Natural killer cell treated with Interleukin-12 subunit alpha and Interleukin-12 subunit beta and Interleukin-15 and Interleukin-18, amount 100 ng/mL, for 72 hours (primary cell): ENCODE measurements at regions not wholly inside any gene's neighbourhood (a gene's known extent, or its start where the extent isn't known, plus 50 kb on each side); places are given as distances from the start of the nearest gene placed in this dataset.
"Not testable (repeated sequence)": the region's sequence is repeated elsewhere in the genome, so short reads cannot be mapped to it uniquely, and the experiment has no call there.

Source experiments
- ATAC-seq, 2 donors: fragments of 150-1000 bp; cut with Tn5 transposase in 1 of 2; sonication (Bioruptor Pico), chemical (Tn5 transposase) in 1 of 2; 2 replicates each; pipeline ENCODE4 v1.10.0; 2021
- DNase-seq: peaks from one replicate; pipeline ENCODE4 v3.0.0; 2022; ENCODE audit warnings: low spot score
- H3K27ac Mint-ChIP-seq, 2 donors: 1 replicate in 1 of 2; 2 replicates in 1 of 2; pipeline ENCODE4 v1.8.0; 2022; ENCODE audit warnings: mixed read lengths in 2 of 2, mild to moderate bottlenecking in 1 of 2, moderate library complexity in 1 of 2
- H3K27me3 Mint-ChIP-seq, 2 donors: 1 replicate in 1 of 2; 2 replicates in 1 of 2; pipeline ENCODE4 v1.8.0; 2022; ENCODE audit warnings: mixed read lengths in 2 of 2
- H3K36me3 Mint-ChIP-seq: one replicate; pipeline ENCODE4 v1.8.0; 2022; ENCODE audit warnings: mixed read lengths
- H3K4me1 Mint-ChIP-seq, 2 donors: 1 replicate in 1 of 2; 2 replicates in 1 of 2; pipeline ENCODE4 v1.8.0; 2022; ENCODE audit warnings: low read depth in 2 of 2, mixed read lengths in 2 of 2, mild to moderate bottlenecking in 1 of 2
- H3K4me3 Mint-ChIP-seq: one replicate; pipeline ENCODE4 v1.8.0; 2022; ENCODE audit warnings: mixed read lengths
- H3K9me3 Mint-ChIP-seq: 2 replicates; pipeline ENCODE4 v1.8.0; 2022; ENCODE audit warnings: mixed read lengths

DNA sequence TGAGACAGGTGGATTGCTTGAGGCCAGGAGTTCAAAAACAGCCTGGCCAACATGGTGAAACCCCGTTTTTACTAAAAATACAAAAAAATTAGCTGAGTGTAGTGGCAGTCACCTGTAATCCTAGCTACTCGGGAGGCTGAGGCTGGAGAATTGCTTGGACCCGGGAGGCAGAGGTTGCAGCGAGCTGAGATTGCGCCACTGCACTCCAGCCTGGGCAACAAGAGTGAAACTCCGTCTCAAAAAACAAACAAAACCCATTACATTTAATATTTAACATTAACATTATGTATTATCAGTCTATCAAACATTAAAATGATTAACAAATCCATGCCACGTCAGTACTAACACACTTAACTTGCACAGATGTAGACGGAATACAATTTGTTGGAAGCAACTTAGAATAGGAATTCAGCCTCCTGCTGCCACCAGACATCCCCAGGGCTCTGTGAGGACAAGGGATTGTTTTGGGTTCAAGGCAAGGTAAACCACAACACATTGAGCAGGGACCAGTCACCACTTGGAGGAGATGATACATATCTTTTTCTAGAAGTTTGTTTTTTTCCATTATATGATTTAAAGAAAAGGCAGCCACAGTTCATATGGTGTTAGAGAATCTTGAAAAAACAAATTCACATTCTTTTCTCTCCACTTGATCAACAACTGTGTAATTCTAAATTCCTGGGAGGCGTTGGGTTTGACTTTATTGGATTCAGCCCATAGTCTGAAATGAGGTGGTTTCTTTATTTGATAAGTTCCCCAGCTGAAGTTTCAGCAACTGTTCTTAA is 104.1 kb upstream of the BASP1 start:
- no peaks in the 10 kb centered on the region for H3K9me3 Mint-ChIP-seq
- ATAC-seq (no peak), DNase-seq (no peak)
- H3K4me3 Mint-ChIP-seq: no peak overlapping the region
- no peak overlapping the region for H3K27ac Mint-ChIP-seq
- no peaks in the 10 kb centered on the region for H3K4me1 Mint-ChIP-seq
- H3K36me3 Mint-ChIP-seq: no peaks in the 10 kb centered on the region
- H3K27me3 Mint-ChIP-seq: no peaks in the 10 kb centered on the region

DNA sequence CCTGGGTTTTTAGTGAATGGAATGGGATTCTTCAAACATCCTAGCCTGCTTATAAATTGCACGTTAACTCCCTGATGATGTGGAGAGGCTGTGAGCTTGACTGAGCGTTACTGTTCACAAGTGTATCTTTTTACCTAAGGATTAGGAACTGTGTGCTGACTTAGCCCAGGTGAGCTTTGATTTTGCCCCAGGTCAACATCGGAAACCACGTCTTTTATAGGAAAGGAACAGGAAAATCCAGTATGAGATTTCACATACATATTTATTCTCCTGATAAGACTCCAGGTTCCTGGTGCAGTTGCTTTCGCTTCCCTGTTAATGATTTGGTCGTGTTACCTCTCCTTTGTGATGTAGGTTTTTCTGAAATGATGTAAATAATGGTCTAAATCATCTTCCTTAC is 103.2 kb upstream of the BASP1 start:
- no peak for ATAC-seq

DNA sequence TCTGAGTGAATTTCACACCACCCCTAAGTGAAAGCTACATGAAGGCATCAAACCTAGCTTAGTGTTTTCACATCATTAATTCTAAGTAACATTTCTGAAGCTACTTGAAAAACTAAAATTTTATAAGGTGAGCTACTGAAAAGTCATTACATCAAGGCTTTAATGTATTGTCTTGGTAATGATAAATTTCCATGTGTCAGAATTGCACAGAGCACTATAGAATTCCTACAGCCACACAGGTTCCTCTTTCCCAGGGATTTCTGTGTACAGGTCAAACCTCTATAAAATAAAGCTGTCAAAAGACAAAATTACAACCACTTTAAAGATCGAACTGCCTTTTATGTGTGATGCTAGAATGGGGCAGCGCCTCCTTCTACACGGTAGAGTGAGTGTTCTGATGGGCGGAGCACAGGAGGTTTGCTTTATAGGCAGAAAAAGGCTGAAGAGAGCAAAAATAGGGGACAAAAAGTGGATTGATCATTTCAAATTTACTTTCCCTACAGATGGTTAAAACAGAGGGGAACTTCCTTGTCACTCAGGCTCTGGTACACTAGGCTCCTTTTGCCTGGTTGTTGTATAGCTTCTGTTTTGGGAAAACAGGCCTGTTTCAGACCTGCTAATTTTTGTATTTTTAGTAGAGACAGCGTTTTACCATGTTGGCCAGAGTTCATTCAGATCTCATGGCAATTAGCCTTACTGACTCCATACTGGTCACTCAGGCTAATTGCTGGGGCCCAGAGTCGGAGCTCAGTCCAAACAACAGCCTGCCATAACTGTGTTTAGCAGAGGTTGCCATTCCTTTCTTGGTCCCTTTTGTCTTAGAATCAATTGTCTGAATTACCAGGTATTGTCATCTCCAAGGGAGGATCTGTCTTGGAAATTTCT is 102.5 kb upstream of the BASP1 start:
- no peak for ATAC-seq

More for the DNA sequence above, 103.2 kb upstream of the BASP1 start:
- Mint-ChIP-seq H3K27ac (no peak overlapping the region), H3K4me1 (peaks cover 0 to 2% of the 10 kb centered on the region in 2 donors), H3K36me3 (no peaks in the 10 kb centered on the region), H3K27me3 (no peaks in the 10 kb centered on the region), H3K9me3 (peaks cover 4% of the 10 kb centered on the region), H3K4me3 (no peak overlapping the region)
- no peak for DNase-seq

DNA sequence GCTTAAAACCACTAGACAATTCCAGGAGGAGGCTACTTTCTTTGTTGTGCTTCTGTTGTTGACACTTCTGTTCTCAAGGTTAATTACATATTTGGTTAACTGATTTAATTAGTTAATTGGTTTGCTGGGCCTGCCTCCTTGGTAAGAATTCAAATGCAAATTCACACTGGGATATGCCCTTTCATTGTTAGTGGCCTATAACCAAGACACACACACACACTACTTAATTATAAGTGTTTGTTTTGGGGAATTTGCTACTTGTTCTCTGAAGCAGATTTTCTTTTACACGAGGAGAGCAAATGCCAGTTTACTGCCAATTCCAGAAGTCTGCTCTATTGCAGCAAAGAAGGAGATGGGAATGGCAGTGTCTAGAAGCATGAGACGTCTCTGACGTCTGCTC is 101.6 kb upstream of the BASP1 start:
- peaks cover 0 to 2% of the 10 kb centered on the region in 2 donors for H3K4me1 Mint-ChIP-seq
- no peaks in the 10 kb centered on the region for H3K36me3 Mint-ChIP-seq
- H3K27ac Mint-ChIP-seq: no peak overlapping the region
- H3K4me3 Mint-ChIP-seq: no peak overlapping the region
- H3K27me3 Mint-ChIP-seq: no peaks in the 10 kb centered on the region
- DNase-seq: no peak
- ATAC-seq: no peak
- peaks cover 6% of the 10 kb centered on the region for H3K9me3 Mint-ChIP-seq

More for the DNA sequence above, 102.5 kb upstream of the BASP1 start:
- H3K4me3 Mint-ChIP-seq: no peak overlapping the region
- no peak overlapping the region for H3K27ac Mint-ChIP-seq
- H3K9me3 Mint-ChIP-seq: peaks cover 4% of the 10 kb centered on the region
- peaks cover 0 to 2% of the 10 kb centered on the region in 2 donors for H3K4me1 Mint-ChIP-seq
- H3K36me3 Mint-ChIP-seq: no peaks in the 10 kb centered on the region
- no peak for DNase-seq
- no peaks in the 10 kb centered on the region for H3K27me3 Mint-ChIP-seq

DNA sequence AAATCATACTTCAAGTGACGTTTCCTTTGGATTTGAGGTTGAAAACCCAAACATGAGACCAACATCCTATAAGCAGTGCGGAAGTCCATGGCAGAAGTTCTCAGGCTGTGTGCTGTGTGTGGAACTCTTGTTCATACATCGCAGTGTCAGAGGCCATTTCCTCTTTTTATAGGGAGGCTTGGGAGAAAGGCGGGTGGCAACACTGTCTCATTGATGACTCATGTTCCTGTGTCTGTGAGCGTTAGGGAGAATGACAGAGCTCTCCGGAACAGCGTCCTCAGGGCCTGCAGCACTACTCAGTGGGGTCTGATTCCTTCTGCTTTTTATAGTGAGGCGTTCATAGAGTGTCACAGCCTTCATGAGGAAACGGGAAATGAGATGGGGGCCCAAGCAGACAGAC is 98.8 kb upstream of the BASP1 start:
- H3K9me3 Mint-ChIP-seq: peaks cover 7% of the 10 kb centered on the region
- DNase-seq: no peak
- H3K27ac Mint-ChIP-seq: no peak overlapping the region
- peak in 1 of 2 donors; percentile 52 for ATAC-seq
- peak overlapping the region; percentile 6 for H3K4me3 Mint-ChIP-seq
- peaks cover 0 to 2% of the 10 kb centered on the region in 2 donors for H3K4me1 Mint-ChIP-seq
- no peaks in the 10 kb centered on the region for H3K36me3 Mint-ChIP-seq
- H3K27me3 Mint-ChIP-seq: no peaks in the 10 kb centered on the region

DNA sequence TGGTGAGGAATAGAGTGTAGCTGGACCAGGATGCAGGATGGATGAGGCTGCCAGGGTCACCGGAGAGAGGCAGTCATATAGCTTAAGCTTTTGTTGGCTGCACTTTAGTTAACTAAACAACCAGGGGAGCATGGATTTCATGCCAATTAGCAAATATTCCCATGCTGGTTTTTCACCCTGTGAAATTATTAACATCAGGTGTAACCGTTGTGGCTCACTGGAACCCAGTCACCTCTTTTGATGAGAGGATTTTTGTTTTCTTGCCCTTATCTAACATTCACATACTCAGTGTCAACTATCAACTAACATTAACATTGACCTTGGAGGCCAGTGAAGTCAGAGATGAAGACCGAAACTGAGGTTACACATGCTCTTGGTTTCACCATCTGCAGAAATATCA is 97.2 kb upstream of the BASP1 start:
- H3K4me1 Mint-ChIP-seq: peaks cover 0 to 2% of the 10 kb centered on the region in 2 donors
- H3K27me3 Mint-ChIP-seq: no peaks in the 10 kb centered on the region
- no peaks in the 10 kb centered on the region for H3K36me3 Mint-ChIP-seq
- H3K27ac Mint-ChIP-seq: no peak overlapping the region
- peaks cover 7% of the 10 kb centered on the region for H3K9me3 Mint-ChIP-seq
- no peak overlapping the region for H3K4me3 Mint-ChIP-seq
- ATAC-seq (no peak), DNase-seq (no peak)

DNA sequence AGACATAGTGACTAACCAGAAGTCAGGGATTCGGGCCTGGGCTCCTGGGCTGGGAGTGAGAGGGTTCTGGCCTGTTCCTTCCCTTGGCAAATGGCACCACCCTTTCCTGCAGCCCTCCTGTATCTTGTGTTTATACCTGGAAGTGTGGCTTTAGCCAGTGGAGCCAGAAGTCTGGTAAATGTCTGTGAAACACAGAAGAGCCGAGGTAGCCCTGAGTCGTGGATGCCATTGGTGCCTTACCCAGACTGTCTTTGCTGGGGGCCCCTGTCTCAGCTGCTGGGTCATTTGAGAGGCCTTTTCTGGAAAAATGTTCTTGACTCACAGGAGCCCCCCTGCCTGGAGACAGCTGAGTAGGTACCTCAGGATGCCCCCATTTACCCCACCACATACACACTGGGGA is 95.7 kb upstream of the BASP1 start:
- ATAC-seq (peak in 1 of 2 donors; percentile 57), DNase-seq (no peak)
- H3K27me3 Mint-ChIP-seq: no peaks in the 10 kb centered on the region
- H3K27ac Mint-ChIP-seq: no peak overlapping the region
- H3K4me3 Mint-ChIP-seq: no peak overlapping the region
- peaks cover 0 to 2% of the 10 kb centered on the region in 2 donors for H3K4me1 Mint-ChIP-seq
- no peaks in the 10 kb centered on the region for H3K36me3 Mint-ChIP-seq
- peaks cover 7% of the 10 kb centered on the region for H3K9me3 Mint-ChIP-seq

DNA sequence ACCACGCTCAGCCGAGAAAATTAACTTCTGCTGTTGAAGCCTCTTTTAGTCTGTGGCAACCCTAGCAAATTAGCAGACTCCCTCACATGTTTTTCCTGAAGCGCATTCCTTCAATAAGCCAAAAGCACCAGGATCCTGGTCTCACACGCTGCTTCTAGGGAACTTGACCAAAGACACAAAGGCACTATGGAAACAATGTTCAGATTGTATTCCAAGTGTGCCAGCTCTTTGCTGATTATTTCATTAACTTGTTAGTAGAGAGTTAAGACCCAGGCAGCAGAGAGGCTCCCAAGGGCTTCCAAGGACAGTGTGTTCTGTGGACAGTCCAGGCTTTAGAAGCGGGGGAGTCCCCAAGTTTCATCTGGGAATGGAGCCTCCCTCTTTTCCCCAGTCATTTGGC is 94.4 kb upstream of the BASP1 start:
- Mint-ChIP-seq H3K4me3 (no peak overlapping the region), H3K4me1 (peaks cover 0 to 2% of the 10 kb centered on the region in 2 donors), H3K27ac (no peak overlapping the region), H3K27me3 (no peaks in the 10 kb centered on the region), H3K9me3 (peaks cover 7% of the 10 kb centered on the region), H3K36me3 (no peaks in the 10 kb centered on the region)
- DNase-seq (no peak), ATAC-seq (no peak)

DNA sequence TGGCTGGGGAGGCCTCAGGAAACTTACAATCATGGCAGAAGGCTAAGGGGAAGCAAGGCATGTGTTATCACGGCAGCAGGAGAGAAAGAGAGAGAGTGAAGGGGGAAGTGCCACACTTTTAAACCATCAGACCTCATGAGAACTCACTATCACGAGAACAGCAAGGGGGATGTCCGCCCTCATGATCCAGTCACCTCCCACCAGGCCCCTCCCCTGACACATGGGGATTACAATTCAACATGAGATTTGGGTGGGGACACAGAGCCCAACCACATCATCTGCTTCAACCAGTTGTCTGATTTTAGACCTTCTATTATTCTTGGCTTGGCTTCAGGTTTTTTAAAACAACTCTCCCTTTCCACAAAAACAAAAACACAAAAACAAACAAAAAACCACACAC is 93.7 kb upstream of the BASP1 start:
- DNase-seq, H3K36me3 Mint-ChIP-seq, H3K9me3 Mint-ChIP-seq, H3K27me3 Mint-ChIP-seq, ATAC-seq, H3K27ac Mint-ChIP-seq, H3K4me1 Mint-ChIP-seq, H3K4me3 Mint-ChIP-seq: not testable (repeated sequence)

DNA sequence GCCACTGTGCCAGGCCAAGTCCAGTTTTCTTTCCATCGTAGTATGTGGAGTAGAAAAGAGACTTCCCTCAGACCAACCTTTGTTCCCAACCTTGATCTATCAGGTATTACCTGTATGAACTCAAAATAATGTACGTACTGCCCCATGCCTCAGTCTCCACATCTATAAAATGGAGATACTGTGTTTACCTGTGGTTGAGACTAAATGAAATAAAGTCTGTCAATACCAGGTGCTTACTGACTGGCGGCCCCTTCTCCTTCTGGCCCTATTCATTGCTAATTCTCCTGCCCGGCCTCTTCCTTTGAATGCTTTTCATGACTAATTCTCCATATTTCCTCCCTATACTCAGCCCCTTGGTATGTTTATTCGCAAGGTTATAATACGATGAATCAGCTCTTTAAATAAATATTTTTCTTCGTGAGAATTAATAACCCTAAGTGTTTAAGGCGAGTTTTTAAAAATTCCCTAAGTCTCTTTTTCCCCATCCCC is 89.6 kb upstream of the BASP1 start:
- ATAC-seq: no peak
- DNase-seq: no peak
- Mint-ChIP-seq H3K9me3 (no peaks in the 10 kb centered on the region), H3K4me1 (peaks cover 4 to 8% of the 10 kb centered on the region in 2 donors), H3K27ac (no peak overlapping the region), H3K4me3 (no peak overlapping the region), H3K27me3 (no peaks in the 10 kb centered on the region), H3K36me3 (no peaks in the 10 kb centered on the region)

DNA sequence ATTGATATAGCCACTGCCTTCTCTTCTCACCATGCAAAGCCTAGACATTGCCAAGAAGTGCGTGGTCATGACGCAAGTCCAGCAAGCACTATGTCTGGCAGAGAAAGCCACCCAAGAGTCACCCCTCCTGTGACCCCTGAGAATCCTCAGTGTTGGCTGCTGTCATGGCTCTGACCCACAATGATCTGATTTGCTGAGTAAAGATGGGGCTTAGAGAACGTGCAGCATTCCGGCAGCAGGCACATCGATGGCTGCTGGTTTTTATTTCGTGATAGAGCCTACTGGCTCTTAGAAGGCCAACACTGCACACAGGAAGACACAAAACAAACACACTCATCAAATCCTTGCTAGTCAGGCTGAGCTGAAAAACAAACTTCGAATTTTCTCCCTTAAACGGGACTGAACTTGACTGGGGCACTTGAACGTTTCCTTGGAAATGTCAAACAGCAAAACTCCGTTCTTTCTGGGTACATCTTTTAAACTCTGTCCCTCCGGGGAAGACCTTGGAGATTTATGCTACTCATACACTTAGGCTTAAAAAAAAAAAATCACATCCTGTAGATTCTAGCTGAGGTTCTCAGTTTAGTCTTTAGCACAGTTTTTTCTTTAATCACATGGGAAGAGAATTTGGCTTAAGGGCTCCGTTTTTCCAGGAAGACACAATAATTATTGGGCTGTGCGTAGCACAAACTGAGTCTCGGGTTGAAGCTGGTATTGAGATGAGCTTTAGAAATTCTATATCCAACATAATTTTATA is 88.2 kb upstream of the BASP1 start:
- H3K36me3 Mint-ChIP-seq: no peaks in the 10 kb centered on the region
- ATAC-seq: no peak
- no peak overlapping the region for H3K4me3 Mint-ChIP-seq
- H3K27me3 Mint-ChIP-seq: no peaks in the 10 kb centered on the region
- DNase-seq: no peak
- no peak overlapping the region for H3K27ac Mint-ChIP-seq
- no peaks in the 10 kb centered on the region for H3K9me3 Mint-ChIP-seq
- peaks cover 4 to 8% of the 10 kb centered on the region in 2 donors for H3K4me1 Mint-ChIP-seq

DNA sequence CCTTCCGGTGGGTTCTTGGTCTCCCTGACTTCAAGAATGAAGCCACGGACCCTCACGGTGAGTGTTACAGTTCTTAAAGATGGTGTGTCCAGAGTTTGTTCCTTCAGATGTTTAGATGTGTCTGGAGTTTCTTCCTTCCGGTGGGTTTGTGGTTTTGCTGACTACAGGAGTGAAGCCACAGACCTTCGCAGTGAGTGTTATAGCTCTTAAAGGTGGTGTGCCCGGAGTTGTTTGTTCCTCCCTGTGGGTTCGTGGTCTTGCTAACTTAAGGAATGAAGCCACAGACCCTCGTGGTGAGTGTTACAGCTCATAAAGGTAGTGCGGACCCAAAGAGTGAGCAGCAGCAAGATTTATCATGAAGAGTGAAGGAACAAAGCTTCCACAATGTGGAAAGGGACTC is 87.1 kb upstream of the BASP1 start:
- not testable (repeated sequence) for H3K36me3 Mint-ChIP-seq, DNase-seq, H3K9me3 Mint-ChIP-seq, H3K27ac Mint-ChIP-seq, H3K4me1 Mint-ChIP-seq, H3K4me3 Mint-ChIP-seq, H3K27me3 Mint-ChIP-seq, ATAC-seq

DNA sequence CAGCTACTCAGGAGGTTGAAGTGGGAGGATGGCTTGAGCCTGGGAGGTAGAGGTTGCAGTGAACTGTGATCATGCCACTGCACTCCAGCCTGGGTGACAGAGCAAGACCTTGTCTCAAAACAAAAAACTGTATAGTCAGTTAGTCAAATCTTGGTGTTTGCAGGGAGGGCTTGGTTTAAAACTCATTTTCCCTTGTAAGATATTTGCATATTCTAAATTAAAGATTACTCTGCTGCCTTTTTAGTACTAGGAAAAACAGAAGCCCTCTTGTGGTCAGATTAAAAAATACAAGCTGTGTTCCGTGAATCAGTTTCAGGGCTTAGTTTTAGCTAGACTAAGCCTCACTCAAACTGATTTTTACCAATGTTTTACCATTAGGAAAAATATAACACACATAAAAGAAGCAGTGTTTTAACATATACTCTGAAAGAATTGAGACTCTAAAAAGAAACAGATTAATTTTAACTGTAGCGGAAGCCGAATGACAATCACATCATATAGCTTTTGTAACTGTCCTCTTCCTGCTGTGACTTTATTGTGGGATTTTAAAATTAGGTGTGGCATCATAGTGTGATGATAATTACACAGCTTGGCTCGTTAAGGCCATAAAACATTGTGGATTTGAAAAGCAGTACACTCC is 84.9 kb upstream of the BASP1 start:
- Mint-ChIP-seq H3K4me3 (no peak overlapping the region), H3K27ac (no peak overlapping the region), H3K9me3 (peaks cover 2% of the 10 kb centered on the region), H3K36me3 (no peaks in the 10 kb centered on the region), H3K4me1 (peaks cover 4 to 8% of the 10 kb centered on the region in 2 donors), H3K27me3 (no peaks in the 10 kb centered on the region)
- DNase-seq (no peak), ATAC-seq (no peak)
